ELF-1 (cell line): ENCODE measurements at regions not wholly inside any gene's neighbourhood (a gene's known extent, or its start where the extent isn't known, plus 50 kb on each side); places are given as distances from the start of the nearest gene placed in this dataset.
A peak's percentile ranks its signal among the peaks of the same experiment; 100 is the strongest.

Source experiments
- DNase-seq: peaks from one replicate; pipeline ENCODE4 v3.0.0-alpha.2; 2016; ENCODE audit warnings: low read depth, low spot score

- peak; percentile 66 for DNase-seq
Observed at GRCh38 chr10:21327289-21327993, 198.0 kb downstream of the SKIDA1 start.

DNA sequence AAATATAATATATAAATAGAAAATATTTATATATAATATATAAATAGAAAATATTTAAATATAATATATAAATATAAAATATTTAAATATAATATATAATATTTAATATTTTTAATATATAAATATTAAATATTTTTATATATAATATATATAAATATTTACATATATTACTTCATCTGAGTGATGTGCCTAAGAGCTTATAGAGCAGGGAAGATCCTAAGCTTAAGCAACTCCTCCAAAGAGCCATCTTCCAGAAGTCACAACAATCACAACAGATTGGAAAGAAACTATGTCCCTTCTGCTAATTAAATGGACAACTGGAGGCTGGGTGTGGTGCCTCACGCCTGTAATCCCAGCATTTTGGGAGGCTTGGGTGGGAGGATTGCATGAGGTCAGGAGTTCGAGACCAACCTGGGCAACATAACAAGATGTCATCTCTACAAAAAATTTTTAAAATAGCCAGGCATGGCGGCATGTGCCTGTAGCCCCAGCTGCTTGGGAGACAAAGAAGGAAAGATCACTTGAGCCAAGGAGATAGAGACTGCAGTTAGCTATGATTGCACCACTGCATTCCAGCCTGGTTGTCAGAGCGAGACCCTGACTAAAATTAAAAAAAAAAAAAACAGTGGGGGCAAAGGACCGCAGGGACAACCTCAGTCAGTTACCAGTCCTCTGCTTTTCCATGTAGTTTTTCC lies 198.7 kb downstream of the SKIDA1 start:
- no peak for DNase-seq

DNA sequence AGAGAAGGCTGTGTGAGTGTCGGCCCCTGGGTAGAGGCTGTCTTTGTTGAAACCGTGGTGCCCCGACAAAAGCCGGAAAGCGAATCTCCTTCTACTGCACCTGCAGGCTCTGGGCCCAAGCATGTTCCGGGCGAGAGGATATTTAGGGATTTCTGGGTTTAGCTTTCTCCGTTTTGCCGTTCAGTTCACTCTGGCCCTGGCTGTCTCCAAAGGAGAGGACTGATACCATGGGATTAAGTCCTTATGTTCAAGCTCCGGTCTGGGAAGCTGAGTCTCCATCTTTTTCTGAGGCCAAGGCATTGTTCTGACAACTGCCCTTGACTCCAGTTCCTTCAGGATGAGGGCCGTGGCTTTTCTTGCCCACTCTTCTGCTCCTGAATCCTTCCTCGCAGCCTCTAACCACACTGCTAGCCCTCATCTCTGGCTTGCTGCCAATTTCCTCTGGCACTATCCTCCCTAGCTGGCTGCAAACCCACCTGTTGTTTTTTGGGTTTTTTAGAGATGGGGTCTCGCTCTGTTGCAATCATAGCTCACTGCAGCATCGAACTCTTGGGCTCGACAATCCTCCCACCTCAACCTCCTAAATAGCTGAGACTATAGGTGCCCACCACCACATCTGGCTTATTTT lies 206.8 kb downstream of the SKIDA1 start:
- DNase-seq = no peak

- peak; percentile 56 for DNase-seq
Observed at GRCh38 chr10:21317902-21318301, 207.6 kb downstream of the SKIDA1 start.

- peak; percentile 86 for DNase-seq
Observed at GRCh38 chr10:21315645-21316220, 209.7 kb downstream of the SKIDA1 start.

DNA sequence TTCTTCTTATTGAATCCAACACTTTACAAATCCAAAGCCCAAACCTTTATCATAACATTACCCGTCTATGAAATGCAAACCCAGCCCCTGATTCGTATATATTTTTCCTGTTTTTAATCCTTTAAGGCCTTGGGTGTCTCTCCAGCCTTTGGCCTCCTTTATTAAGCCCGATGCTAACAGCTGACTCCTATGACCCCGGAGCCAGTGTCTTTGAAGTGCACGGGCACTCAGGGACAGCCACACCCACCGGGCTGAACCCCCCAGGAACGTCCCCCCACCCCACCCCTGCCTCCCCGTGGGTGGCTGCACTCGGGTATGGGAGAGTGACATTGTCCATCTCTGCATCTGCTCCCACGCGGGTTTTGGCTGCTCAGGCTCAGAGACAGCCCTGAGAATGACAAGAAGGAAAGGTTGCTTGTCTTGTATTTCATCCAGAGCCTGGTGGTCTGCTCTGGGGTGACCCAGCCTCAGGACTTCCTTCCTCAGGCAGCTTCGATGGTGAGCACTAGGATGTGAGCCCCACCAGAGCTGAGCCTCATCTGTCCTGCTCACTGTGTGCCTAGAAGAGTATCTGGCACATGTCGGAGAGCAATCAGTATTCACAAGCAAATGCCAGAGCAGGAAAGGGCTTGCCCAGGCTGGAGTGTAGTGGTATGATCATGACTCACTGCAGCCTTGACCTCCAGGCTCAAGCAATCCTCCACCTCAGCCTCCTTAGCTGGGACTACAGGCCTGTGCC lies 210.4 kb downstream of the SKIDA1 start:
- DNase-seq = peak; percentile 72

GRCh38 chr10:21314111-21314626 lies 211.3 kb downstream of the SKIDA1 start:
- peak; percentile 45 for DNase-seq

DNA sequence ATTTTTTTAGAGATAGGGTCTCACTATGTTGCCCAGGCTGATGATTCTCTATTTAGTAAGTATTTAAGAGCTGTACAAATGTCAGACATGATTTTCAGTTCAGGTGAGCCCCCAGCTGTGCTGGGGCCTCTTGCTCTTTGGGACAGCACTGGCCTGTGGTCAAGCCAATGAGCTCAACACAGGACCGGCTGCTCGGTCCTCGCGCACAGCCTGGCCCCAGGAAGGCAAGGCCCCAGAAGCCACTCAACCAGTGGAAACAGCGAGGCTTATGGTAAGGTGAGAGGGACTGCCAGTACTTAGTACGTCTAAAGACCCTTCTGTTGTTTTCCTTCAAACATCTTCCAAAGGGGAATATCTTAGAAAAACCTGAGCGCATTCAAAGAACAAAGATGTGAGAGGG lies 211.8 kb downstream of the SKIDA1 start:
- DNase-seq = no peak

- no peak for DNase-seq
Observed at GRCh38 chr10:21311426-21311825, 214.1 kb downstream of the SKIDA1 start.

- DNase-seq = no peak
Observed at GRCh38 chr10:21309427-21309826, 216.1 kb downstream of the SKIDA1 start.

DNA sequence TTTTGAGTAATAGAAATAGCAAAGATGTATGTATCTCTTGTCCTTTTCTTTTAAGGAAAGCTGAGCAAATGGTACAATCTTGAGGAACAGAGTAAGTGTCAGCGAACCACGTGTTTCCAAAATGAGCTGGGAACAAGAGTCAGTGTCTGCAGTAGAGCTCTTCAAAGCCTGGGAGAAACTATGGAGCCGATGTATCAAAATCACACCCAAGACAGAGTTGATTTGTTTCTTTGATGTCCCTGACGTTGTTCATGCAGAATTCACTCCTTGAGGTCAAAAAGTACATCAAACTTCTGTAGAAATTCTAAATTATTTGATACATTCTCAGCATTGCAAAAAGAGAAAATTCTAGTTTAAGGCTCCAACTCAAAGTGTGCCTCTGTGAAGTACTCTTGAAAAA lies 216.5 kb downstream of the SKIDA1 start:
- DNase-seq = no peak

- no peak for DNase-seq
Observed at GRCh38 chr10:21308018-21308417, 217.5 kb downstream of the SKIDA1 start.

GRCh38 chr10:21304608-21305007 lies 220.9 kb downstream of the SKIDA1 start:
- DNase-seq = no peak

GRCh38 chr10:21304198-21304597 lies 221.3 kb downstream of the SKIDA1 start:
- DNase-seq = no peak

DNA sequence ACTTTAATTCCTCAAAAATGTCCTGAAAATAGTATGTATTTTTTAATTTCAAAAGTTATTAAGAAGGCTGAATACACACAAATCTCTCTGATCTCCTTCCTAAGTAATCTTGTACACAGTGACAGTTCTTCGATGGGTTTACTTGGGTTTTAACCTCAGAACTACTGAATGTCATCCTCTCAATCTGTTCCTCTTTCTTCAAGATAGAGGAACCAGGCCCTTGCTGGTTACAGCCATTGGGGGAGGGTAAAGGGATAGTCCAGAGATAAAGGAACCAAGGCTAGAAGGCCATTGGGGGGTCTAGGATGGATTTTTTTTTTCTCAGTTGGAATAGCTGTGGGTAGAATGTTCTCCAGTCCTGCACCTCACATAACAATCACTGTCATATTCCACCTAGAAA lies 224.9 kb downstream of the SKIDA1 start:
- DNase-seq = no peak

- no peak for DNase-seq
Observed at GRCh38 chr10:21299330-21299729, 226.2 kb downstream of the SKIDA1 start.

DNA sequence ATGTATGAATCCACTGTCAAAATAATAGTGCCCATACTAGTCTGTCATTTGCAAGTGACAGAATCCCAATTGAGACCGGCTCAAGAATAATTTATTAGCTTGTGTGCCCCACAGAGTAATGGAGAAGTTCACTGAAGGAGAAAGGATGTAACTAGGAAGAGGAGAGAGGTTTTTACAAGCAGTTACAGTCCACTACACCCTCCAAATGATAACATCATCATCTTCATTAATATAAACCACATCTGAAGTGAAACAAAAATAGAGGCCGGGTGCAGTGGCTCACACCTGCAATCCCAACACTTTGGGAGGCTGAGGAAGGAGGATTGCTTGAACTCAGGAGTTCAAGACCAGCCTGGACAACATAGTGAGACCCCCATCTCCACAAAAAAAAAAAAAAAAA lies 226.8 kb downstream of the SKIDA1 start:
- DNase-seq = no peak

- DNase-seq = no peak
Observed at GRCh38 chr10:21297603-21298383, 227.7 kb downstream of the SKIDA1 start.

GRCh38 chr10:21296575-21297355 lies 228.7 kb downstream of the SKIDA1 start:
- no peak for DNase-seq
